OCI-LY7 (cell line): ENCODE measurements at regions not wholly inside any gene's neighbourhood (a gene's known extent, or its start where the extent isn't known, plus 50 kb on each side); places are given as distances from the start of the nearest gene placed in this dataset.

Source experiments
- BruUV-seq: library from RNA; stranded (reverse); fragments of 400-500 nt; replicated peaks from 2 replicates; lab custom pipeline; 2021; lab: Mats Ljungman, UMichigan
- CTCF ChIA-PET: fragments of 300-600 bp; sonication (Branson Sonifier 250); formaldehyde crosslinking; loops from one replicate; lab custom pipeline; 2022; ENCODE audit warnings: antibody characterized with exemption; ENCODE audit not compliant: unreplicated experiment; lab: Charles Lee
- POLR2A ChIA-PET: fragments of 300-600 bp; sonication (Branson Sonifier 250); formaldehyde crosslinking; loops from one replicate; lab custom pipeline; 2022; ENCODE audit warnings: antibody characterized with exemption; lab: Charles Lee
- DNase-seq: peaks from one replicate; pipeline ENCODE4 v3.0.0-alpha.2; 2015; ENCODE audit warnings: low spot score
- H2AFZ ChIP-seq: fragments of 200-600 bp; sonication (generic), shearing (Covaris generic); 2 replicates; pipeline ENCODE4 v1.6.1; 2014; ENCODE audit warnings: mild to moderate bottlenecking, antibody characterized with exemption, low read length, moderate library complexity
- H3K27ac ChIP-seq: fragments of 200-600 bp; sonication (generic); 2 replicates; pipeline ENCODE4 v1.5.1; 2014; ENCODE audit warnings: mixed run types, low read depth, mild to moderate bottlenecking, moderate library complexity, low read length, inconsistent platforms; ENCODE audit not compliant: poor library complexity, severe bottlenecking
- H3K36me3 ChIP-seq: fragments of 200-600 bp; sonication (generic); 2 replicates; pipeline ENCODE4 v1.6.1; 2014; ENCODE audit warnings: mild to moderate bottlenecking, antibody characterized with exemption, low read length, moderate library complexity, mixed read lengths; ENCODE audit not compliant: insufficient read depth
- H3K4me1 ChIP-seq: fragments of 200-600 bp; sonication (generic); 2 replicates; pipeline ENCODE4 v1.5.1; 2014; ENCODE audit warnings: mild to moderate bottlenecking, low read length; ENCODE audit not compliant: insufficient read depth, poor library complexity, severe bottlenecking
- H3K4me2 ChIP-seq: fragments of 200-600 bp; sonication (generic); 2 replicates; pipeline ENCODE4 v1.6.1; 2014; ENCODE audit warnings: mild to moderate bottlenecking, low read length
- H3K4me3 ChIP-seq: fragments of 200-600 bp; sonication (generic); 2 replicates; pipeline ENCODE4 v1.5.1; 2014; ENCODE audit warnings: mild to moderate bottlenecking, low read depth, low read length; ENCODE audit not compliant: poor library complexity, severe bottlenecking
- H3K79me2 ChIP-seq: fragments of 200-600 bp; sonication (generic); 2 replicates; pipeline ENCODE4 v1.6.1; 2016; ENCODE audit warnings: low read depth, mild to moderate bottlenecking, low read length, moderate library complexity, mixed read lengths; ENCODE audit not compliant: insufficient read depth
- H3K9me2 ChIP-seq: fragments of 200-600 bp; sonication (generic); 2 replicates; pipeline ENCODE4 v1.6.1; 2016; ENCODE audit warnings: mild to moderate bottlenecking, low read length, mixed read lengths; ENCODE audit not compliant: insufficient read depth
- H3K9me3 ChIP-seq: fragments of 200-600 bp; sonication (generic); 2 replicates; pipeline ENCODE4 v1.6.1; 2014; ENCODE audit warnings: mild to moderate bottlenecking, mixed run types, low read length, mixed read lengths
- H4K20me1 ChIP-seq: fragments of 200-600 bp; sonication (generic); 2 replicates; pipeline ENCODE4 v1.6.1; 2014; ENCODE audit warnings: mild to moderate bottlenecking, antibody characterized with exemption, low read length, moderate library complexity, mixed read lengths; ENCODE audit not compliant: insufficient read depth
- EZH2phosphoT487 ChIP-seq: fragments of 200-600 bp; sonication (generic); IDR thresholded peaks from 2 replicates; pipeline ENCODE4 v1.6.1; 2018; ENCODE audit warnings: low read depth, borderline replicate concordance, mild to moderate bottlenecking, mixed run types, antibody characterized with exemption, low read length, moderate library complexity, mixed read lengths
- intact Hi-C: fragments of 100-400 bp; cut with micrococcal nuclease; formaldehyde crosslinking; loops from one replicate; pipeline ENCODE4 v1.10.0; 2022; ENCODE audit not compliant: unreplicated experiment
- TF ChIP-seq, protein P1 (sequence below): fragments of 200-600 bp; sonication (generic); conservative IDR thresholded peaks from 2 replicates; pipeline ENCODE4 v1.5.1; 2014; ENCODE audit warnings: mild to moderate bottlenecking, antibody characterized with exemption, low read length, moderate library complexity, mixed read lengths

DNA sequence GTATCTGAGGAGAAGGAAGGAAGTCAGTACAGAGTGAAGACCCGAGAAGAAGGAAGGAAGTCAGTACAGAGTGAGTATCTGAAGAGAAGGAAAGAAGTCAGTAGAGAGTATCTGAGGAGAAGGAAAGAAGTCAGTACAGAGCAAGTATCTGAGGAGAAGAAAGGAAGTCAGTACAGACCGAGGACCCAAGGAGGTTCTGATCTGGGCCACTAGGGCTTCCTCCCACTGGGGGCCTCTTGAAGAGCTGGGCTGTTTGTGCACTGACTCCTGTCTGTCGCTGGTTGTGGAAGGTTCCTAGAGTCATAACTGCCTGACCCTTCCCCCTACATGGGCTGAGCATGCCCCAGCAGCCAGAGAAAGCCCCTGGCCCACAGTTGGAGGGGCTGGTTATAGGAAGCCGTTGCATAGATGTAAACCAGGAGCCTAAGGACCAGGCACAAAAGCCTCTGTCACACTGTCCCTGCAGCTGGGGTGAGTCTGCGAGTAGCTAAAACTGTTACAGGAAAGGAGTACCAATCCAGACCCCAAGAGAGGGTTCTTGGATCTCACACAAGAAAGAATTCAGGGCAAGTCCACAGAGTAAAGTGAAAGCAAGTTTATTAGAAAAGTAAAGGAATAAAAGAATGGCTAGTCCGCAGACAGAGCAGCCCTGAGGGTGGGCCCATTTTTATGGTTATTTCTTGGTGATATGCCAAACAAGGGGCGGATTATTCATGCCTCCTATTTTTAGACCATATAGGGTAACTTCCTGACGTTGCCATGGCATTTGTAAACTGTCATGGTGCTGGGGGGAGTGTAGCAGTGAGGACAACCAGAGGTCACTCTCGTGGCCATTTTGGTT lies 395.9 kb downstream of the PREX1 start:
- no peak for DNase-seq
- TF ChIP-seq, protein P1, sequence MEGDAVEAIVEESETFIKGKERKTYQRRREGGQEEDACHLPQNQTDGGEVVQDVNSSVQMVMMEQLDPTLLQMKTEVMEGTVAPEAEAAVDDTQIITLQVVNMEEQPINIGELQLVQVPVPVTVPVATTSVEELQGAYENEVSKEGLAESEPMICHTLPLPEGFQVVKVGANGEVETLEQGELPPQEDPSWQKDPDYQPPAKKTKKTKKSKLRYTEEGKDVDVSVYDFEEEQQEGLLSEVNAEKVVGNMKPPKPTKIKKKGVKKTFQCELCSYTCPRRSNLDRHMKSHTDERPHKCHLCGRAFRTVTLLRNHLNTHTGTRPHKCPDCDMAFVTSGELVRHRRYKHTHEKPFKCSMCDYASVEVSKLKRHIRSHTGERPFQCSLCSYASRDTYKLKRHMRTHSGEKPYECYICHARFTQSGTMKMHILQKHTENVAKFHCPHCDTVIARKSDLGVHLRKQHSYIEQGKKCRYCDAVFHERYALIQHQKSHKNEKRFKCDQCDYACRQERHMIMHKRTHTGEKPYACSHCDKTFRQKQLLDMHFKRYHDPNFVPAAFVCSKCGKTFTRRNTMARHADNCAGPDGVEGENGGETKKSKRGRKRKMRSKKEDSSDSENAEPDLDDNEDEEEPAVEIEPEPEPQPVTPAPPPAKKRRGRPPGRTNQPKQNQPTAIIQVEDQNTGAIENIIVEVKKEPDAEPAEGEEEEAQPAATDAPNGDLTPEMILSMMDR: no peak
- TF ChIP-seq EZH2phosphoT487: no peak
- no peaks in the 10 kb centered on the region for H3K79me2 ChIP-seq
- no peak overlapping the region for H3K27ac ChIP-seq
- H4K20me1 ChIP-seq: no peaks in the 10 kb centered on the region
- H3K4me1 ChIP-seq: no peaks in the 10 kb centered on the region
- peak overlapping the region; percentile 3; the same call in 1 of the 2 replicates for H3K4me2 ChIP-seq
- intact Hi-C loops: no loop called here
- no peak overlapping the region for H3K4me3 ChIP-seq
- H3K9me2 ChIP-seq: no peaks in the 10 kb centered on the region
- no peaks in the 10 kb centered on the region for H3K9me3 ChIP-seq
- BruUV-seq: no TSS peak
- POLR2A ChIA-PET: interaction anchor here (0.7 kb wide), 1 partner anchor 99 kb away, joined by 3 read pairs; no protein-coding TSS in a partner anchor
- no peaks in the 10 kb centered on the region for H3K36me3 ChIP-seq
- H2AFZ ChIP-seq: no peak overlapping the region
- CTCF ChIA-PET: interaction anchor here (0.7 kb wide), 1 partner anchor 15 kb away, joined by 3 read pairs; no protein-coding TSS in a partner anchor

DNA sequence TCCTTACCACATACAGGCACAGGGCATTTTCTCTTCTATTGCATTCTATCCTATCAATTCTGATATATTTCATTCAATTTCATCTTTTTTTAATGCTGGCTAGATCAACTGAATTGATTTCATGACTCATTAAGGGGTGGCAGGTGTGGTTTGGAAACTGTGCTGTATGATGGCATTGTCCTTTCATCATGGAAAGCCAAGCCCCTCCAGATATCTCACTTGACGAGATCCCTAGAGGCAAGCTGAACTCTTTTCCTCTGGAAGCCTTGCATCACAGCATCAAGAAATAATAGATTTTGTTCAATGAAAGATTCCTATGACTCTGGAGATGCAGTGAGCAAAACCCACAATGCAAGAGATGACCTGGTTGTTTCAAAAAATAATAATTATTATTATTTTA lies 401.2 kb downstream of the PREX1 start:
- no peak overlapping the region for H3K27ac ChIP-seq
- no peaks in the 10 kb centered on the region for H3K4me1 ChIP-seq
- no peak for DNase-seq
- H3K79me2 ChIP-seq: no peaks in the 10 kb centered on the region
- H4K20me1 ChIP-seq: no peaks in the 10 kb centered on the region
- no peak overlapping the region for H3K4me2 ChIP-seq
- TF ChIP-seq EZH2phosphoT487: no peak
- TF ChIP-seq, protein P1: no peak
- no peak overlapping the region for H3K4me3 ChIP-seq
- H3K9me3 ChIP-seq: no peaks in the 10 kb centered on the region
- no peaks in the 10 kb centered on the region for H3K9me2 ChIP-seq
- H2AFZ ChIP-seq: no peak overlapping the region
- ChIA-PET POLR2A (no interaction called here), CTCF (no interaction called here)
- no peaks in the 10 kb centered on the region for H3K36me3 ChIP-seq
- no TSS peak for BruUV-seq
- intact Hi-C loops: no loop called here
